GM18867 (cell line): ENCODE measurements at regions not wholly inside any gene's neighbourhood (a gene's known extent, or its start where the extent isn't known, plus 50 kb on each side); places are given as distances from the start of the nearest gene placed in this dataset.

ENCODE experiments used
- ATAC-seq: cut with Tn5 transposase; IDR thresholded peaks from one replicate; pipeline ENCODE4 v1.9.1; 2021; ENCODE audit warnings: mild to moderate bottlenecking, moderate library complexity; ENCODE audit not compliant: unreplicated experiment

- no peak for ATAC-seq
Observed at GRCh38 chr1:220979371-220979770, 100.1 kb downstream of the HLX start.

- no peak for ATAC-seq
Observed at GRCh38 chr1:220982686-220983085, 103.4 kb downstream of the HLX start.

DNA sequence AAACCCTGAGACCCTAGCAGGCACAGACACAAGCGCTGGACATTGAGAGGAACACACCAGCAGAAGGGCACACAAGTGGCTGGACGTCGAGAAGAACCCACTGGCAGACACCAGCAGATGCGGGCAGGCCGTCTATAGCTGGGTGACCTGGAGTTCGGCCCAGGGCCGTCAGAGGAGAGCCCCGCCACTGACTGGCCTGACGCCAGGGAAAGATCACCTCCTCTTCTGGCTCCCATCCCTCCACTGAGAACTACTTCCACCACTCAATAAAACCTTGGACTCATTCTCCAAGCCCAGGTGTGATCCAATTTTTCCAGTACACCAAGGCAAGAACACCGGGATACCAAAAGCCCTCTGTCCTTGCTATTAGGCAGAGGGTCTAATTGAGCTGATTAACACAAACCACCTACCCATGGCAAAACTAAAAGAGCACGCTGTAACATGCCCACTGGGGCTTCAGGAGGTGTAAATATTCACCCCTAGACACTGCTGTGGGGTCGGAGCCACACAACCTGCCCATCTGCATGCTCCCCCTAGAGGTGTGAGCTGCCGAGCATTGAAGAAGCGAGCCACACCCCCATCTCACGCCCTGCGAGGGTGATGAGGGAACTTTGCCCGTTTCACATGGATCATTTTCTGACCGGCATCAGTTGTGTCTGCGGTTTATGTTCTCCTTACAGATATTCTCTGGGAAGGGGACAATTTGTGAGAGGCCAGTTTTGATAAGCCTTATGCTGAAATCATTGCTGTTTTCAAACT, 104.8 kb downstream of the HLX start:
- no peak for ATAC-seq

DNA sequence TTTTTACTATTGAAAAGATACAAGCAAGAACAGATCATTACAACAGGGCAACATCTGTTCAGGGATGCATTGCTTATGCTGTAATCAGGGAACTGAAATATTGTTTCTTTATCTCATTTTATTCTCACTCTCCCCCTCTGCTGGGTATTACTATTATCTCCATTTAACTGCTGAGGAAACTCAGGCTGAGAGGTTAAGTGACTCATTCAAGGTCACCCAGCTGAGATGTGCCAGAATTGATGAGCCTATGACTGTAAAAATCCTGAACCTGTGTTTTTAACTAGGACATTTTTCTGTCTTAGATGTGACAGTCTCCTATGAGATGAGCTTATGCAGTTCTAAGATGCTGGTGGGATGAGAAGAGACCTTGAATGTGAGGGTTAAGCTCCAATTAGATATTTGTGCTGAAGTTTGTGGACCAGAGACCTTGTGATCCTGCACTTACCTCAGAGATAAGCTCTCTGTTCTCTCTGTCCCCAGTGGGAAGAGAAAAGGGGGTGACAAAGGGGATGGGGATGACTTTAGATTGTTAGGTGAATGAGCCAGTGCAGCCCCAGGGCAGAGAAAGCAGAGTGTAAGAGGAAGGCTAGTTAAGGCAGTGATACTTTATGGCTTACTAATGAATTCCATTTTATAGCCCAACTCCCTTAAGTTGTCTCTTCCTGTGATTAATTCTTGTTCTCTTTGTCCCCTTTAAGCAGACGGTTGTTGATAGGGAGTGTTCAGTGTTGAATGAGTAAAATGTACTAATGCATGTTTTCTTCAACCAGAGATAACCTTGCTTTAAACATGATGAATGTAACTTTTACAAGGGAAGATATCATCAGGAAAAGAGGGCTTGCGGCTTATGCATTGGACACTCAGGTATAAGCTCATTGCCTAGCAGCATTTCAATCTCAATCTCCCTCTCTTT, 111.4 kb downstream of the HLX start:
- ATAC-seq = no peak

GRCh38 chr1:220991506-220991905, 112.3 kb downstream of the HLX start:
- ATAC-seq = no peak

GRCh38 chr1:220991959-220992704, 112.9 kb downstream of the HLX start:
- ATAC-seq = no peak

DNA sequence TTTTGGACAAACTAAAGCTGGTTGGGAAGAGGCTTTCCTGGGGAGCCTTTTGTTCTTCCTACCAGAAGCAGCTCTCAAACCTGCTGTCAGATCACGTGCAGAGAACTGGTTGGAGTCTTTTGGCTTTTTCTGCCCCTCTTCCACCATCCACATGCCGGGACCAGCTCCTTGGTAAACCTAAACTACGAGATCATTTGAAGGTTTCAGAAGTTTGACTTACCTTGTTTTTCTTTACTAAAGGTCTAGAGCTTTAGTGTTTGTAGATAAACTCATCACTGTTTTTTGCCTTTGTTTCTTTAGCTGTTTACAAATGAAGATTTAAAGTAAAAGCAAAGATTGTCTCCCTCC, 113.4 kb downstream of the HLX start:
- ATAC-seq = no peak

- ATAC-seq = no peak
Observed at GRCh38 chr1:220994671-220995070, 115.4 kb downstream of the HLX start.

DNA sequence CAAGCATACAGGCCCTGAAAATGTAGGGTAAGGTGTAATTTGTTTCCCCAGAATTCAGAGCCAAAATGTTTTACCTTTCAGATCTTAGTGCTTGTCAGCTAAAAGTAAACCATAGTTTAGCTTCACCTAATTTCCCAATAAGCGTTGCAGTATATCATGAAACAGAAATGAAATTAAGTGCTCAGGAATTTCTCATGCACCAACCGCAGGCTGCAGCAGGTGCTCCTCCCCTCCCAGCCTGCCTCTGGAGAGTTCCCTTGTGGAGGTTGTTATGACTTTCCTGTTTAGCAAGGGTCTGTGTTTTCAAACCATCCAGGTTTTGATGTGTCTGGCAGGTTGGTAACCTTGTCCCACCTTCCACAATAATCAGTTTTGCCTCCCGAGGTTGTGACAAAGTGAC, 118.5 kb downstream of the HLX start:
- no peak for ATAC-seq

DNA sequence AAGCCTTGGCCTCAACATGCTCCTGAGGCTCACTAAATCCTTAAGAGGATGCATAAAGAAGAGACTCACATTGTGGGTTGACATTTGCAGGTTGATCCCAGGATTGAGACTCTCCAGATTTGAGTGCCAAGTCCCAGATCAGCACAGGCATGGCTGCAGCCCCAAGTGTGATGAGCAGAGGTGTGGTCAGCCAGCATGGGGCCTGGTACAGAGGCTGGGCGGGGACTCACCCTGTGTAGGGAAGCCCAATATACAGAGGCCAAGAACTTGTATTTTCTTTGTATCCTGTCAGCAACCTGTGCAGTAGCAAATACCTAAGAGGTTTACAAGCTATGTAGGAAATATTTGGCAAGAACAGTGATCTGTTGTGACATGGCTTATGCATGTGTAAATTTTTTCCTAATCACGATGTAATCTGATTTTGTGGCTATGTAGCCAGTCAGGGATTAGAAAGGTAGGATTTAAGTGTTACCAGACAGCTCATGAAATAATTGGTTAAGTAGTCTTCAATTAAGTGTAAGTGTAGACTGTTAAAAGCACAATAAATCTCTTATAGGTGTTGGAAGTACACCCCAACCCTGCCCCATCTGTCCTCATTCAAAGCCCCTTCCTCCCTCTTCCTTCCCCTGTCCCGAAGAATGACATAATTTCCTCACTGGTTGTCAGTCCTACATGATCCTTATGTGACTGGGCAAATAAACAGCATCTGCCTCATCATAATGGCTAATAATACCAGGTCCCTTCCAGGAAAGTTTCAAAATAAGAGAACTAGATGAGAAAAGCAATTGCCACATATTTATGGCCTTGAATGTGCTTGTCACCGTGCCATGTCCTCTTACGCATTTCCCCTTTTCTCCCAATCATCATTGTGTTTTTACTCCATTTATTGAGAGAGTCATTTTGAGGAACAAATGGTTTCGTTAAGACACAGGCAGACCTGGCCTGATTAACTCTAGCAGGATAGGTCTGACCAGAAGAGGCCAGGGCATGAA, 120.9 kb downstream of the HLX start:
- no peak for ATAC-seq

DNA sequence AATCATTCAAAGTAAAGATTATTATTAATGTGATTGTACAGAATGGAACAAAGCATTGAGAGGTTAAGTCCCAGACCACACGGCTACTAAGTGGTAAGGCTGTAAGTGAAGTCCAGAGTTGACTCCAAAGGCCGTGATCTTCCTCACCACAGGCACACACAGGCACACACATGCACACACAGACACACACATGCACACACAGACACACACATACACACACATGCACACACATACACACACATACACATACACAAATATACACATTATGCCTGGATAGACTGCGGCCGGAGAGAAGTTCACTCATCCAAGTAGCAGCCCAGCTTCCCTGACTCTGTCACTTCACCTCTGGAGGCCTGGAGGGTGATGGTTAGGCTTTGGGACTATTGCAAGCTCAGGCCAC, 121.9 kb downstream of the HLX start:
- no peak for ATAC-seq

DNA sequence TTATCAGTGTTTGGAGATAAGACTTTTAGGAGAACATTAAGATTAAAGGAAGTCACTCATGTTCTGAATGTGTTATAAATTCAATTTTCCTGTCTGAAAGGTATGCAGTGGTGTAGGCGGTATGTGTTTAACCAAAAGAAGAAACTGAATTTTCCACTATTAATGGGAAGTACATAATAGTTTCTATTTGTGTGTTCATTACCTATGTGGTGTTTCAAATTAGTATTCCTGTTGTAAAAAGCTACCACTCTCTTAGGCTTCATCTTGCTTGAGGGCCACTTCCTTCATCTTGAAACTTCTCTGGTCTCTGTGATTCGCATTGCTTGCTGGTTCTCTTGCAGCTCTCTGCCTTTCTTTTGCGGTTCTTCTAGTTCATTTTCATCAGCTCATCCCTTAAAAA, 123.4 kb downstream of the HLX start:
- ATAC-seq = no peak

- ATAC-seq = no peak
Observed at GRCh38 chr1:221011145-221011544, 131.9 kb downstream of the HLX start.

GRCh38 chr1:221012120-221012519, 132.9 kb downstream of the HLX start:
- no peak for ATAC-seq

DNA sequence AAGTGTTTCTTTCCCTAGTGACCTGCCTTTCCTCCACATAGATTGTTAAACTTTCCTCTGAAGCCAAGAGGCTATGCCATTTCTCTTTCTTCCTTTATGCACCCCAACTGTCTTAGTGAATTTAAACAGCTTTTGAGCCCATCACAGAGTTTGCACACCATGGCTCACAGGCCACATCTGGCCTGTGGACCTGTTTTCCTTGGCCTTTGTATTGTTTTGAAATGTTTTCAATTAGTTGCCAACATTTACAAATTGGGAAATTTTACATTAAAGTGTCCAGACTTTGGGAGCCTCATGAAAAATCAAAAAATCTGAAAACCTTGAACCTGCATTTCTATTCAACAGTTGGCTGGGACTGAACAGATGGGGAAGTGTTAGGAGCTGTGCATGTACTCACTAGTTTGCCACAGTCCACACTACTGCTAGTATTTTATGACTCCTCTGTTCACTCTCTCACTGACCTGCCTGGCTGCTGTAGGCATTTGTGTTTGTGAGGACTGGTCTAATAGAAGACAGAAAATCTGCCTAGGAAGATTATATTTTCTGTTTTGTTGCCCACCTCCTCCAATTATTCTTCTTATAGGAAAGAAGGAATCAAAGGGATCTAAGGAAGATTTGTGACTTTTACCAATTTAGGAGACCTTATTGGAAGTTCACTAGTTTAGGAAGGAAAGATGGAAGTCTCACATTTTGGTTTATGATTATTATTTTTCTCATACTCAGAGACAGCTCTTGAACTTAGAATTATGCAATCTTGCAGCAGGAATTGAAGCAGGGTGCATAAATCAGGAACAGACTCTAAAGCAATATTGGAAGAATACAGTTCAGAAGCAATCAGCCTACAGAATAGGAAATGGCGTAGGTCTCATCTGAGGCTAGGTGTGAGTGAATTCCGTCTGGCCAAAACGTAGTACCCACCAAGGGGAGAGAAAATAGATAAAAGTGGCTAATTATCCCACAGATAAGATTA, 134.7 kb downstream of the HLX start:
- no peak for ATAC-seq

GRCh38 chr1:221015159-221015790, 136.0 kb downstream of the HLX start:
- no peak for ATAC-seq

DNA sequence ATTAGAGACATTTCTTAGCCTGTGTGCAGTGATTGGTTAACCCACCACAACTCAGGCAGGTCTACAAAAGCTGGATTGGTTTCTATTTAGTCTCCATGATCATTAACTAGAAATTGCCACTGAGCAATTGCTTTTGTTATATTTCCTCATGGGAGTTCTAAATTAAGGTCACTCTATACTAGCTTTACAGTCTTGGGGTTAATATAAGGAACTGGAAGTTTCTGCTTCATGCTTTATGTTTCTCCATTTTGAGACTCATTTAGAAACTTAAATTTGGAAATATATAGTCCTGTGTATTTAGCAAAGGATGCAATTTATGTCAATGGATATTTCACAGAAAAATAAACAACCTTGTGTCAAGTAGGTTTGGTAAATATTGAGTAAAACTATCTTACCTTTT, 137.5 kb downstream of the HLX start:
- no peak for ATAC-seq

- ATAC-seq = no peak
Observed at GRCh38 chr1:221018414-221018813, 139.2 kb downstream of the HLX start.

GRCh38 chr1:221022331-221022730, 143.1 kb downstream of the HLX start:
- no peak for ATAC-seq
